CD4-positive, alpha-beta T cell treated with Interleukin-21 for 1 hour (primary cell): ENCODE measurements at regions not wholly inside any gene's neighbourhood (a gene's known extent, or its start where the extent isn't known, plus 50 kb on each side); places are given as distances from the start of the nearest gene placed in this dataset.

Experiments used
- DNase-seq: peaks from one replicate; pipeline ENCODE4 v3.0.0-alpha.2; 2020

GRCh38 chr10:128839134-128839533 lies 627.9 kb upstream of the MGMT start:
- DNase-seq = no peak

- no peak for DNase-seq
Measured at GRCh38 chr10:128839701-128840100, 627.3 kb upstream of the MGMT start.

- DNase-seq = no peak
Measured at GRCh38 chr10:128843972-128844371, 623.1 kb upstream of the MGMT start.

- no peak for DNase-seq
Measured at GRCh38 chr10:128846927-128847326, 620.1 kb upstream of the MGMT start.

GRCh38 chr10:128848810-128849209 lies 618.2 kb upstream of the MGMT start:
- no peak for DNase-seq

- DNase-seq = no peak
Measured at GRCh38 chr10:128850647-128851046, 616.4 kb upstream of the MGMT start.

GRCh38 chr10:128851281-128851680 lies 615.8 kb upstream of the MGMT start:
- no peak for DNase-seq

- no peak for DNase-seq
Measured at GRCh38 chr10:128851726-128852125, 615.3 kb upstream of the MGMT start.

GRCh38 chr10:128852449-128852848 lies 614.6 kb upstream of the MGMT start:
- no peak for DNase-seq

GRCh38 chr10:128852902-128853301 lies 614.1 kb upstream of the MGMT start:
- no peak for DNase-seq

- no peak for DNase-seq
Measured at GRCh38 chr10:128853537-128853936, 613.5 kb upstream of the MGMT start.

GRCh38 chr10:128854204-128854603 lies 612.8 kb upstream of the MGMT start:
- no peak for DNase-seq

GRCh38 chr10:128854963-128855362 lies 612.1 kb upstream of the MGMT start:
- DNase-seq = no peak

- DNase-seq = no peak
Measured at GRCh38 chr10:128855618-128856428, 611.2 kb upstream of the MGMT start.

GRCh38 chr10:128859738-128860386 lies 607.2 kb upstream of the MGMT start:
- peak; percentile 9 for DNase-seq

- no peak for DNase-seq
Measured at GRCh38 chr10:128860574-128860973, 606.5 kb upstream of the MGMT start.

GRCh38 chr10:128861018-128861901 lies 605.8 kb upstream of the MGMT start:
- no peak for DNase-seq

- no peak for DNase-seq
Measured at GRCh38 chr10:128863411-128863810, 603.6 kb upstream of the MGMT start.

- no peak for DNase-seq
Measured at GRCh38 chr10:128863823-128864405, 603.1 kb upstream of the MGMT start.

GRCh38 chr10:128864554-128865295 lies 602.3 kb upstream of the MGMT start:
- no peak for DNase-seq

GRCh38 chr10:128865436-128866195 lies 601.4 kb upstream of the MGMT start:
- DNase-seq = no peak

- DNase-seq = no peak
Measured at GRCh38 chr10:128866551-128866950, 600.5 kb upstream of the MGMT start.
